ENCODE measurements at regions not wholly inside any gene's neighbourhood (a gene's known extent, or its start where the extent isn't known, plus 50 kb on each side); places are given as distances from the start of the nearest gene placed in this dataset.

DNA sequence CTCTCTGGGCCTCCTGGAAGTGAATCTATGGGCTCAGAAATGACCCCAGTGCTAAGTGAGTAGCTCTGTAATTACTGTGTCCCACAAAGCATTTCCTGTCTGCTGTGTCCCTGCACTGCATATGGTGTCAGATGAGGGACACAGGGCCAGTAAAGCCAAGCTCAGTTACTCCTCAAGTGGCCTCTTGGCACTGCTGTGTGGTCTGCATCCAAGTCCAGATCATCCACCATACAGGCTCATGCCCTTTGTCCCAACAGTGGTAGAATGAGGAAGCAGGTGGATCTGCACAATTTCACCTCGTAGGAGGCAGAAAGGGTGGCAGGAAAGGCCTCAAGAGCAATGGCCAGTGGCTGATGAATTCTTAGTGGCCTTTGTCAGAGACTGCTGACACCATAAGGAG lies 146.8 kb downstream of the SOX9 start:
- 40% methylated on average over 1 of the region's 1 CpG for WGBS (ENCODE audit: insufficient coverage)
- TF ChIP-seq, protein P1, sequence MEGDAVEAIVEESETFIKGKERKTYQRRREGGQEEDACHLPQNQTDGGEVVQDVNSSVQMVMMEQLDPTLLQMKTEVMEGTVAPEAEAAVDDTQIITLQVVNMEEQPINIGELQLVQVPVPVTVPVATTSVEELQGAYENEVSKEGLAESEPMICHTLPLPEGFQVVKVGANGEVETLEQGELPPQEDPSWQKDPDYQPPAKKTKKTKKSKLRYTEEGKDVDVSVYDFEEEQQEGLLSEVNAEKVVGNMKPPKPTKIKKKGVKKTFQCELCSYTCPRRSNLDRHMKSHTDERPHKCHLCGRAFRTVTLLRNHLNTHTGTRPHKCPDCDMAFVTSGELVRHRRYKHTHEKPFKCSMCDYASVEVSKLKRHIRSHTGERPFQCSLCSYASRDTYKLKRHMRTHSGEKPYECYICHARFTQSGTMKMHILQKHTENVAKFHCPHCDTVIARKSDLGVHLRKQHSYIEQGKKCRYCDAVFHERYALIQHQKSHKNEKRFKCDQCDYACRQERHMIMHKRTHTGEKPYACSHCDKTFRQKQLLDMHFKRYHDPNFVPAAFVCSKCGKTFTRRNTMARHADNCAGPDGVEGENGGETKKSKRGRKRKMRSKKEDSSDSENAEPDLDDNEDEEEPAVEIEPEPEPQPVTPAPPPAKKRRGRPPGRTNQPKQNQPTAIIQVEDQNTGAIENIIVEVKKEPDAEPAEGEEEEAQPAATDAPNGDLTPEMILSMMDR (IDR thresholded peaks at IDR 0.05), result no peak
- Mint-ChIP-seq H3K27ac (no peak overlapping the region), H3K36me3 (no peaks in the 10 kb centered on the region), H3K27me3 (ENCODE audit: low read depth in 3 of 3) (peaks cover 1 to 6% (median 5%) of the 10 kb centered on the region in 3 donors), H3K9me3 (peaks cover 2 to 14% (median 8%) of the 10 kb centered on the region in 7 donors), H3K4me1 (no peaks in the 10 kb centered on the region), H3K4me3 (no peak overlapping the region)
- no peak overlapping the region for H3K27ac ChIP-seq (ENCODE audit: low read depth in 1 of 2, low read length in 2 of 2)
- intact Hi-C loops (cut with micrococcal nuclease), result no loop called here
- no peak overlapping the region for H2AFZ ChIP-seq (ENCODE audit: insufficient read depth, low read depth, low read length, poor library complexity, severe bottlenecking)
- no peak overlapping the region for H3K9ac ChIP-seq (ENCODE audit: insufficient read depth, low read length, poor library complexity, severe bottlenecking)
- no peaks in the 10 kb centered on the region for H3K4me1 ChIP-seq (ENCODE audit: control insufficient read depth in 1 of 2, insufficient read depth in 2 of 2, low read length in 2 of 2)
- H3K27me3 ChIP-seq (ENCODE audit: control insufficient read depth in 2 of 2, insufficient read depth in 2 of 2, low read length in 2 of 2), result no peaks in the 10 kb centered on the region
- H3K9me3 ChIP-seq (replicated peaks in 1 of 2; ENCODE audit: control insufficient read depth in 1 of 2, insufficient read depth in 1 of 2, low read length in 2 of 2), result peaks cover 0 to 11% of the 10 kb centered on the region in 2 donors
- no peak for DNase-seq
- H3K79me2 ChIP-seq (ENCODE audit: insufficient read depth, low read length), result no peaks in the 10 kb centered on the region
- no peaks in the 10 kb centered on the region for H4K20me1 ChIP-seq (ENCODE audit: insufficient read depth, low read length)
- H3K4me2 ChIP-seq (replicated peaks; ENCODE audit: extremely low read depth, low read length, poor library complexity, severe bottlenecking), result no peak overlapping the region
- no peaks in the 10 kb centered on the region for H3K36me3 ChIP-seq (replicated peaks in 1 of 2; ENCODE audit: control insufficient read depth in 1 of 2, insufficient read depth in 2 of 2, low read length in 2 of 2)
- no peak overlapping the region for H3K4me3 ChIP-seq (replicated peaks in 1 of 3; ENCODE audit: low read depth in 2 of 3, low read length in 3 of 3)

DNA sequence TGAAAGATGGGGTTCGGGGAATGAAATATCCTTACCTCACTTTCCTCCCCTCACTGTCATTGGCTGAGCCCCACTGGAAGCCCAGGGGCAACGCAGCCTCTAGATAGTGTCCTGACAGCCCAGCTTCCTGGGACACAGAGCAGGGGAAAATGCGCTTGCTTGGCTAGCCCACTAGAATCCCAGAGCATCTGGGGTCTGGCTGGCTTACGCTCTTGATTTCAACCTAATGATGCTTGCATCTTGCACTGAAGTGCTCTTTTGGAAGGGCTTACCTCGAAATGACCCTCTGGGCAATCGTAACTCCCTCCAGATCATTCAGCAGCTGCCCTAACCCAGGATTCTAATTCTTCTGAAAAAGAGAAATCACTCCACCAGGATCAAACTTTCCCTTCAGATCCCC lies 147.6 kb downstream of the SOX9 start:
- Histone ChIP-seq H3K9ac (ENCODE audit: insufficient read depth, low read length, poor library complexity, severe bottlenecking) (no peak overlapping the region), H3K27ac (ENCODE audit: low read depth in 1 of 2, low read length in 2 of 2) (no peak overlapping the region), H3K4me3 (replicated peaks in 1 of 3; ENCODE audit: low read depth in 2 of 3, low read length in 3 of 3) (no peak overlapping the region), H3K36me3 (replicated peaks in 1 of 2; ENCODE audit: control insufficient read depth in 1 of 2, insufficient read depth in 2 of 2, low read length in 2 of 2) (no peaks in the 10 kb centered on the region), H3K79me2 (ENCODE audit: insufficient read depth, low read length) (no peaks in the 10 kb centered on the region), H3K4me2 (replicated peaks; ENCODE audit: extremely low read depth, low read length, poor library complexity, severe bottlenecking) (no peak overlapping the region), H3K4me1 (ENCODE audit: control insufficient read depth in 1 of 2, insufficient read depth in 2 of 2, low read length in 2 of 2) (no peaks in the 10 kb centered on the region), H2AFZ (ENCODE audit: insufficient read depth, low read depth, low read length, poor library complexity, severe bottlenecking) (no peak overlapping the region), H4K20me1 (ENCODE audit: insufficient read depth, low read length) (no peaks in the 10 kb centered on the region), H3K9me3 (replicated peaks in 1 of 2; ENCODE audit: control insufficient read depth in 1 of 2, insufficient read depth in 1 of 2, low read length in 2 of 2) (peaks cover 0 to 3% of the 10 kb centered on the region in 2 donors), H3K27me3 (ENCODE audit: control insufficient read depth in 2 of 2, insufficient read depth in 2 of 2, low read length in 2 of 2) (no peaks in the 10 kb centered on the region)
- DNase-seq, result no peak
- no peak overlapping the region for H3K27ac Mint-ChIP-seq
- H3K27me3 Mint-ChIP-seq (ENCODE audit: low read depth in 3 of 3), result peaks cover 1 to 6% (median 5%) of the 10 kb centered on the region in 3 donors
- no peaks in the 10 kb centered on the region for H3K4me1 Mint-ChIP-seq
- peaks cover 2 to 14% (median 5%) of the 10 kb centered on the region in 7 donors for H3K9me3 Mint-ChIP-seq
- 76% methylated on average over 5 of the region's 6 CpGs for WGBS (ENCODE audit: insufficient coverage)
- intact Hi-C loops (cut with micrococcal nuclease), result no loop called here
- no peak overlapping the region for H3K4me3 Mint-ChIP-seq
- TF ChIP-seq, protein P1 (IDR thresholded peaks at IDR 0.05), result no peak
- no peaks in the 10 kb centered on the region for H3K36me3 Mint-ChIP-seq
